Stimulated activated naive CD8-positive, alpha-beta T cell treated with anti-CD3 and anti-CD28 coated beads, Interleukin-15, Interleukin-2, amounts not matched to agents 100 U/mL and 50 U/mL, for 24 hours (primary cell): ENCODE measurements at regions not wholly inside any gene's neighbourhood (a gene's known extent, or its start where the extent isn't known, plus 50 kb on each side); places are given as distances from the start of the nearest gene placed in this dataset.
"Not testable (repeated sequence)": the region's sequence is repeated elsewhere in the genome, so short reads cannot be mapped to it uniquely, and the experiment has no call there.

Experiments used
- ATAC-seq: fragments of 150-1000 bp; cut with Tn5 transposase; one replicate; pipeline ENCODE4 v1.10.0; 2021
- DNase-seq: peaks from one replicate; pipeline ENCODE4 v3.0.0; 2021

GRCh38 chr2:146477383-146477782 is 1367.4 kb upstream of the ACVR2A start:
- ATAC-seq (no peak), DNase-seq (no peak)

- DNase-seq (no peak), ATAC-seq (no peak)
Measured at GRCh38 chr2:146468578-146468977, 1376.3 kb upstream of the ACVR2A start.

- no peak for DNase-seq
Measured at GRCh38 chr2:146467425-146467824, 1377.4 kb upstream of the ACVR2A start.

GRCh38 chr2:146465460-146465859 is 1379.4 kb upstream of the ACVR2A start:
- DNase-seq (no peak), ATAC-seq (no peak)

More at GRCh38 chr2:146467425-146467824, 1377.4 kb upstream of the ACVR2A start:
- ATAC-seq = no peak

GRCh38 chr2:146461068-146461467 is 1383.8 kb upstream of the ACVR2A start:
- ATAC-seq (no peak), DNase-seq (no peak)

- DNase-seq (no peak), ATAC-seq (no peak)
Measured at GRCh38 chr2:146458585-146458984, 1386.2 kb upstream of the ACVR2A start.

GRCh38 chr2:146457221-146457620 is 1387.6 kb upstream of the ACVR2A start:
- no peak for DNase-seq
- ATAC-seq = no peak

GRCh38 chr2:146455325-146455724 is 1389.5 kb upstream of the ACVR2A start:
- DNase-seq (no peak), ATAC-seq (no peak)

- DNase-seq = no peak
- no peak for ATAC-seq
Measured at GRCh38 chr2:146451972-146452371, 1392.9 kb upstream of the ACVR2A start.

- DNase-seq (no peak), ATAC-seq (no peak)
Measured at GRCh38 chr2:146450131-146450530, 1394.7 kb upstream of the ACVR2A start.

GRCh38 chr2:146444987-146445386 is 1399.8 kb upstream of the ACVR2A start:
- DNase-seq = no peak
- ATAC-seq = no peak

GRCh38 chr2:146444085-146444484 is 1400.7 kb upstream of the ACVR2A start:
- DNase-seq (no peak), ATAC-seq (no peak)

GRCh38 chr2:146438246-146438645 is 1406.6 kb upstream of the ACVR2A start:
- ATAC-seq (no peak), DNase-seq (no peak)

GRCh38 chr2:146437712-146438111 is 1407.1 kb upstream of the ACVR2A start:
- DNase-seq = no peak
- ATAC-seq = no peak

GRCh38 chr2:146433116-146433875 is 1411.5 kb upstream of the ACVR2A start:
- DNase-seq (no peak), ATAC-seq (no peak)

GRCh38 chr2:146429366-146429765 is 1415.5 kb upstream of the ACVR2A start:
- ATAC-seq = no peak
- DNase-seq = no peak

GRCh38 chr2:146417942-146418341 is 1426.9 kb upstream of the ACVR2A start:
- DNase-seq = no peak

GRCh38 chr2:146415291-146415690 is 1429.5 kb upstream of the ACVR2A start:
- ATAC-seq (no peak), DNase-seq (no peak)

More at GRCh38 chr2:146417942-146418341, 1426.9 kb upstream of the ACVR2A start:
- no peak for ATAC-seq

GRCh38 chr2:146414456-146414855 is 1430.4 kb upstream of the ACVR2A start:
- DNase-seq (no peak), ATAC-seq (no peak)

- DNase-seq (no peak), ATAC-seq (no peak)
Measured at GRCh38 chr2:146413086-146413610, 1431.7 kb upstream of the ACVR2A start.

- DNase-seq = no peak
- no peak for ATAC-seq
Measured at GRCh38 chr2:146412625-146413024, 1432.2 kb upstream of the ACVR2A start.

- DNase-seq = not testable (repeated sequence)
Measured at GRCh38 chr2:146405402-146406309, 1439.2 kb upstream of the ACVR2A start.

More at GRCh38 chr2:146405402-146406309, 1439.2 kb upstream of the ACVR2A start:
- not testable (repeated sequence) for ATAC-seq
